Epithelial cell of prostate (primary cell): ENCODE measurements at regions not wholly inside any gene's neighbourhood (a gene's known extent, or its start where the extent isn't known, plus 50 kb on each side); places are given as distances from the start of the nearest gene placed in this dataset.
"Not testable (repeated sequence)": the region's sequence is repeated elsewhere in the genome, so short reads cannot be mapped to it uniquely, and the experiment has no call there.

ENCODE experiments used
- DNase-seq: peaks from one replicate; pipeline ENCODE4 v3.0.0-alpha.2; 2011; ENCODE audit warnings: low read depth, low spot score
- H3K27ac ChIP-seq: fragments of 450-650 bp; 2 replicates; pipeline ENCODE4 v1.5.1; 2017; ENCODE audit warnings: mild to moderate bottlenecking

DNA sequence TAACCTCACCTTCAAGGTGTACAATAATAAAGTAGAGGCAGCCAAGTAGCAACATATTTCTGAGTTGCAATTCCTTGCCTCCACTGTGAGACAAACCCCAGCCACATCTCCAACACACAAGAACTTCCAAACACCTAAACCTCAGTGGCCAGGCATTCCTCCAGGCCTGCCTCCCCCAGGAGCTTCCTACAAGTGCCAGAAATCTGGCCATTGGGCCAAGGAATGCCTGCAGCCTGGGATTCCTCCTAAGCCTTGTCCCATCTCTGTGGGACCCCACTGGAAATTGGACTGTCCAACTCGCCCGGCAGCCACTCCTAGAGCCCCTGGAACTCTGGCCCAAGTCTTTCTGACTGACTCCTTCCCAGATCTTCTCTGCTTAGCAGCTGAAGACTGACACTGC, 326.6 kb upstream of the KCNMB2 start:
- DNase-seq: not testable (repeated sequence)

DNA sequence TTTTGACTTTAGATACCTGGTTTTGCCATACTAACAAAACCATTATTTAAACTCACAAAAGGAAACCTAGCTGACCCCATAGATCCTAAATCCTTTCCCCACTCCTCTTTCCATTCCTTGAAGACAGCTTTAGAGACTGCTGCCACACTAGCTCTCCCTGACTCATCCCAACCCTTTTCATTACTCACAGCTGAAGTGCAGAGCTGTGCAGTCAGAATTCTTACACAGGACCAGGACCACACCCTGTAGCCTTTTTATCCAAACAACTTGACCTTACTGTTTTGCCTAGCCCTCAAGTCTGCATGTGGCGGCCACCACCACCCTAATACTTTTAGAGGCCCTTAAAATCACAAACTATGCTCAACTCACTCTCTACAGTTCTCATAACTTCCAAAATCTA, 325.1 kb upstream of the KCNMB2 start:
- DNase-seq, H3K27ac ChIP-seq: not testable (repeated sequence)

More for the DNA sequence above, 326.6 kb upstream of the KCNMB2 start:
- H3K27ac ChIP-seq: not testable (repeated sequence)

DNA sequence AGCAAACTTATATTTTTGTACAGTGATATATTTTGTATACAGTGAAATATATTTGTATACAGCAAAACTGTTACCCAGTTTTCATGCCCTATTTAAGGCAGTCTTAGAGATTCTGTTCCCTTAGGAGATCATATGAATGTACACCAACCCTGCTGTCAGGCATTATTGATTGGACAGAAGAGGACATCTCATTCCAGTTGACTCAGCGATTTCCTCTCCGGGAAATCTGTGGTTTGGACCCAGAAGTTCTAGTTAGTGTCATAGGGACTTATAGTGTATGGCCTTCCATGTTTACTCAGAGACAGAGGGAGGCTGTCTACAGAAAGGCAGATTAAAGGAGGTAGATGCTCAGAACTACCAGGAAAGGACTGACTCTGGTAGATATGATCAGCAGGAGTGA, 318.8 kb upstream of the KCNMB2 start:
- H3K27ac ChIP-seq: no peak overlapping the region
- DNase-seq: no peak

DNA sequence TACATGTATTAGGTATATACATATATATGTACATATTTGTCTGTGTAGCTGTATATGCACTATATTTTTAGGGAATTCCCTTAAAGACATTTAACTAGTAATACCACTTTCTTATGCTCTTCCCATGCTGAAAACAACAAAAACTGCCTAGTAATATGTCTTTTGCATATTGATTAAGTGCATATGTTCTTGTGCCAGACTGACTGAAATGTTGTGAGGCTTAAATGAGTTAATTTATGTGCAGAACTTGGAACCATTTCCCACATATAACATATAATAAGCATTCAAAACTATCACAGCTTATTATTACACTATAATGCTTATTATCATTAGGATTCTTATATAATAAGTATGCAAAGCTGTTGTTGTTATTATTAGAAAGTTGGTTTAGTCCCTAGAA, 318.0 kb upstream of the KCNMB2 start:
- H3K27ac ChIP-seq: no peak overlapping the region

DNA sequence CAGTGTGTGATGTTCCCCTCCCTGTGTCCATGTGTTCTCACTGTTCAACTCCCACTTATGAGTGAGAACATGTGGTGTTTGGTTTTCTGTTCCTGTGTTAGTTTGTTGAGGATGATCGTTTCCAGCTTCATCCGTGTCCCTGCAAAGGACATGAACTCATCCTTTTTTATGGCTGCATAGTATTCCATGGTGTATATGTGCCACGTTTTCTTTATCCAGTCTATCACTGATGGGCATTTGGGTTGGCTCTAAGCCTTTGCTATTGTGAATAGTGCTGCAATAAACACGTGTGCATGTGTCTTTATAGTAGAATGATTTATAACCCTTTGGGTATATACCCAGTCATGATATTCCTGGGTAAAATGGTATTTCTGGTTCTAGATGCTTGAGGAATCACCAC, 316.6 kb upstream of the KCNMB2 start:
- not testable (repeated sequence) for H3K27ac ChIP-seq, DNase-seq

More for the DNA sequence above, 318.0 kb upstream of the KCNMB2 start:
- DNase-seq: no peak

DNA sequence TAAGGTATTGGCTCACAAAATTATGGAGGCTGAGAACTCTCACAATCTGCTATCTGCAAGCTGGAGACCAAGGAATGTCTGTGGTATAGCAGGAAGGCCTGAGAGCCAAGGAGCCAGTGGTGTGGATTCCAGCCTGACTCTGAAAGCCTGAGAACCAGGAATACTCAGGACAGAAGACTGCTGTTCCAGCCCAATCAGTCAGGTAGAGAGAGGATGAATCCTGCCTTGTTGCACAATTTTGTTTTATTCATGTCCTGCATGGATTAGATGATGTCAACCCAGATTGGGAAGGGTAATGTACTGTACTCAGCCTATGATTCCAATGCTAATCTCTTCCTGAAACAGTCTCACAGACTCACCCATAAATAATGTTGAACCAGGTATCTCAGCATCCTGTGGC, 312.4 kb upstream of the KCNMB2 start:
- peak overlapping the region; percentile 8 for H3K27ac ChIP-seq
- DNase-seq: peak; percentile 14

DNA sequence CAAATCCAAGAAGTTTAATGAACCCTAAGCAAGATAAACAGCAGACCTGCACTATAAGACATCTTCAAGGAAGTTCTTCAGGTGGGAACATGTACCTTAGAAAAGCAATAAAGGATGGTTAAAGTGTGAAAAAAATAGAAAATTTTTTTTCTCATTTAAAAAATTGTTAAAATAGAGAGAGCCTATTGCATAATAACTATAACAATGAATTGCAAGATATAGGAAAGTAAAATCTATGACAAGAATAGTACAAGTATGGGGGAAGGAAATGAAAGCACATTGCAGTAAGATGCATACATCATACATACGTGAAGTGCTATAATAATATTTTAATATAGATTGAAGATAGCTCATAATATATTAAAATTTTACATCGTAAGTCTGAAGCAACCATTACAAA, 310.1 kb upstream of the KCNMB2 start:
- no peak for DNase-seq

DNA sequence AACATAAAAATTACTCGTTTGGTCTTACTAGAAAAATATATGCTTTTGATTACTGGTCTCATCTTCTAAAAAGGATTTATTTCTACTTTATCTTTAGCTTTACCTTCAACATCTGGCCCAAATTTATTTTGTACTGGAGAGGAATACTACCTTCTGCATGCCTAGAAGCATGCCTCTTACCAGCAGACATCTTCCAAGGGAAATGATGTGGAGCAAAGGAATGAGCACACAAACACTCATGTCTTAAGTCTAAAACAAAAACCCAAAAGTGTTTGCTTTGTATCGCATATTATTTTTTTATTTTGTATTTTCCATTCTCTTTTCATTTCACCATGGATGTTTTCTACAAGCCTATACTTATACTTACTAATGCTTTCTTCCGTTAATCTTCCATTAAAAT, 304.6 kb upstream of the KCNMB2 start:
- H3K27ac ChIP-seq: no peak overlapping the region
- DNase-seq: no peak

More for the DNA sequence above, 310.1 kb upstream of the KCNMB2 start:
- H3K27ac ChIP-seq: no peak overlapping the region

DNA sequence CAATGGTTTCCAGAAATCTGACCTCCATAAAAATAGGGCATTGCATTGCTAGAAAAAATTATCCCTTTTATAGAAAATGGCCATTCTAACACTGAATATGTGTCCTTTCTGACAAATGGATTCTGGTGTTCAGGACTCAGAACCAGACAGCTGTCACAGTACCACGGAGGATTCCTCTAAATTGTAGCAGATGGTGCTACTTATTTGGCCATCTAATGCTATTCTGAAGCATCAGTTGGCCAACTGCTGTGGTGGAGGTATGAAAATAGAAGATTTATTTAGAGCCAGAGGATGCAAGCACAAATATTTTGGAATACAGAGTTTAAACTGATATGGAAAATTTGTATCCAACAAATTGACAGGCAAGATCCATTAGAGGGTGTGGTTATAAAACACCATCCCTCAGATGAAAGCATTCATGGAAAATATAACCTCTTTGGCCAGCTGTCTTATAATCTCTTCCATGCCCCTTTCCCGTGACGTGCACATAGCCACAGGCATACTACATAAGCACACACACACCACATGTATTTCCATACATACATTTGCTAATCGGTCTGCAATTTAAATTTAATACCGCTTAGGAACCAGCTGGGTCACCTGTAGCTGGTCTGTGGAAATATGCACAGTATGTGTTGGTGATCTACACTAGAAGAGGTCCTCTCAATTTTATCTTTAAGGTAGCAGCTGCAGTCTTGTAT, 302.7 kb upstream of the KCNMB2 start:
- H3K27ac ChIP-seq: no peak overlapping the region
- no peak for DNase-seq

DNA sequence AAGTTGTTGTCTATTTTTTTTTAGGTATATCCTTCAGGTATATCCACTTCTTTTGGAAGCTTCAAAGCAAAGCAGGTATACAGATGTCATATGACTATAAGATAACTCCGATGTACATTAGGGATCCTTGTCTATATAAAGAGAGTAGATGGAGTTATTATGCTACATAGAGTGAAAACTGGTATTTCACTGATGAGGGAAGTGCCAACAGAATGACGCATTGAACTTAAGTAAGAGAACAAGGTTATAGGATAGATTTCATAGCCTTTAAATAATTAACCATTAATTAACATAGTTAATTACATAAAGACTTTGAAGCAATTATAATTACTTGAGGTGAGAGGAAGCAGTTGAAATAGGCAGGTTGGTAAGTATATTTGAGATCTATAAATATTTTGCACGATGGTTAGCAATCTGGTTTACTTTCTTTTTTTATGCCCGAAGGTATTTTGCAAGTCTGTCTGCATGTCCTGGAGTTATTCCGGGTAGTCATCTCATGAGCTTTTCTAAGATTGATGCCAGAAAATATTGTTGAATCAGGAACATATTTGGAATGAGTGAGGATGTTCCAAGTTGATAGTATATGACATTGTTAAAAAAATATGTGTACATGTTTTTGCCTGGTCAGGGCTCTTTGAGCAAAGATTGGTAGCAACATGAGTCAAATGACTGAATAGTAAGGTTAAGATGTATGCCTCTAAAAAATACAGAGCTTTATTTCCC, 299.5 kb upstream of the KCNMB2 start:
- no peak for DNase-seq
- H3K27ac ChIP-seq: no peak overlapping the region

DNA sequence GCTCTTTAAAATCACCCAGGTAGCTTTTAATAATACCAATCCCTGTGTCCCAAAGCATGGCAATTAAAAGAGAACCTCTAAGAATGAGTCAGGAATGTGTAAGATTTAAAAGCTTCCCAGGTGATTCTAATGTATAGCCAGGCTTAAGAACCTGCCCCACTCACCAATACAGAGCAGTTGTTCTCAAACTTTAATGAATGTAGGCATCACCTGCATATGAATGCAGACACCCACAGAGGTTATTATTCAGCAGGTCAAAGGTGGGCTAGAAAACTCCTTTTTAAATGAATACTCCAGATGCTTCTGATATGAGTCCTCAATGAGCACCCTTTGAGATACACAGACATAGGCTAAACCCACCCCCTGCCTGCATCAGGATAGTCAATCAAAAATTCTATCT, 298.1 kb upstream of the KCNMB2 start:
- DNase-seq: no peak
- H3K27ac ChIP-seq: no peak overlapping the region

DNA sequence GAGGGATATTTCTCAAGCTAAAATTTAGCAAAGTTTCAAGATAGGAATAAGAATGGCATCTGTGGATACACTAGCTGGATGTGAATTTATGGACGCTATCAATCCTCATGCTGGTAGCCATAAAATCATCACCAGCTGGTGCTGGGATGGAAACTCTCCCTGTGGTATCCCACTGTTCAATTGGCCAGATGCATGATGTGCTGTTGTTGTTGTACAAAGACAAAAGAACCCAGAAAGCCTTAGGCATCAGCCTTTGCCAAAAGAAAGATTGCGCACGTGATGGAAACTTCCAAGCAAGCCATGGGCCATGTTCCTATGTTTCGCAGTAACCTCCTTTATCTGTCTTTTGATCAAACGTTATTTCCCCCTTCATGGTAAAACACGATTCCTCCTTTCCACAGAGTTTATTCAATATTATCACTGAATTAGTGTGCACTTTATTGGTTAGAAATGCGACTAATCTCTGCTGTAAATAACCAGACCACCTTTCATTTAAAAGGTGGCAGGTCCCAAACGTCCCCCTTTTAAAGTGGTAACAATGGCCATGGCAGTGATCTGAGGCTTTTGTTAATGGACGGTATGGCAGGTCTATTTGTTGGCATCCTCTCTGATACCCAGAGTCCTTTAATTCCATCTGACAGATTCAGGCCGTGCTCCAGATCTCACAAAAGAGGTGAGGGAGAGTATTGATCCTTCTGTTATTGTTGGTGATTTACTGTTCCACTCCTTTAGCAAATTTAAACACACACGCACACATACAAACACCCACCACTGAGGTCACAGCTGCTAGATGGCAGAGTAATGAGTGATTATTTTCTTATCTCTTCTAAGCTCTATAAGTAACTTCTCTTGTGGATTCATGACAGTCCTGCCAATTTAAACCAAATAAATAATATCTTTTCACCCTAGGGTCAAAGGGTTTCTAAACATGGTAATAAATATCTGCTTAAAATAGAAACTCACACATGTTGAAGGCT, 291.2 kb upstream of the KCNMB2 start:
- H3K27ac ChIP-seq: no peak overlapping the region
- no peak for DNase-seq

DNA sequence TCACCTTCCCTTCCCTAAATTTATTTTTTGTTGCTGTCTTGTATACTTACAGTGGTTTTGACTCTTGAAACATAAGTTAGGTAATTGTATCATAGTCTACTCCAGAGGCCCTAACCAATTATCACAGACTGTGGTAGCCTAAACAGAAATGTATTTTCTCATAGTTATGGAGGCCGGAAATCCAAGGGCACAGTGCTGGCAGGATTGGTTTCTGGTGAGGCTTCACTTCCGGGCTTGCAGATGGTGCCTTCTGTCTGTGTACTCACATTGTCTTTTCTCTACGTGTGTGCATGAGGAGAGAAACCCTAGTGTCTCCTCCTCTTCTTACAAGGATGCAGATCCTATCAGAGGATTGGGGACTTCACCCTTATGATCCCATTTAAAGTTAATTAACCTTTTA, 290.2 kb upstream of the KCNMB2 start:
- H3K27ac ChIP-seq: no peak overlapping the region
- no peak for DNase-seq

DNA sequence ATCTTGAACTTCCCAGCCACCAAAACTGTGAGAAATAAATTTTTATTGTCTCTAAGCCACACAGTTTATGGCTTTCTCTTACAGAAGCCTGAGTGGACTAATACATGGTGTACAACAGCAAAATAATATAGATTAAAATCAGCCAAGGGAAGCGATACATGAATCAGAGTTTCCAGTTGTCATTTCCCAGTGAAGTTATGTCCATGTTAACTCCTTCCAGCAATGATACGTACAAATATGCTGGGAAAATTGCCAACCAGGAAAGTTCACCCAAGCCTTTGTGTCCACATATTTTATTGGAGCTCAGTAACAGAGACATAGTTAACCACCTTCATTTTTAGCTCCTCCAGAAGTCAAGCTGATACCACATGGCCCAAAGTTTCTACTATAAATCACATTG, 280.9 kb upstream of the KCNMB2 start:
- DNase-seq: peak; percentile 31
- no peak overlapping the region for H3K27ac ChIP-seq

DNA sequence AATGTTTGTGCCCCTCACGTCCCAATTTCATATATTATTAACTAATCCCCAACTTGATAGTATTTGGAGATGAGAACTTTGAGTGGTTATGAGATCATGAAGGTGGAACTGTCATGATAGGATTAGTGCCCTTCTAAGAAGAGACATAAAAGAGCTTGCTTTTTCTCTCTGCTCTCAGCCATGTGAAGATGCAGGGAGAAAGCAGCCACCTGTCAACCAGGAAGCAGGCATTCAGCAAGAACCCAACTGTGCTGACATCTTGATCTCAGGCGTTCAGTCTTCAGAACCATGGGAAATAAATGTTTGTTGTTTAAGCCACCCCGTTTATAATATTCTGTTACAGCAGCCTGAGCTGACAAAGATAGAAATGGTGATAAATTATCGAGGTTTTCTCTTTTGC, 278.7 kb upstream of the KCNMB2 start:
- DNase-seq: no peak

DNA sequence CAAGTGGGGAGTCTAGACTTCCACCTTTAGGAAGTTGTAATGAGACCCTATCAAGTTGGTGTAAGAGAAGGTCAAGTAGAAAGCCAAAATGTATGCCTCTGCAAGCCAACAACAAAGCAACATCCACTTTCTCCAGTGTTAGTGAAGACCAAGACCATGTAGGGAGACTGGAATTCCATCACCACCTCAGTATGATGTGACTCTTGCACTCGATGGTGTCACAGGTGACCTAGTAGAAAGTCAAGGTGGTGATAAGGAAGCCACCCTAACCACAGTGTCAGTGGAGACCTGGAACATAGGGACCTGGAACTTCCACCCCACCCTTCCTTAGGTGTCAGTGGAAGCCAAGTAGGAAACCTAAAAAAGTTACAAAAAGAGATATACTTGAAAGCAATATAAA, 278.1 kb upstream of the KCNMB2 start:
- no peak for DNase-seq
- H3K27ac ChIP-seq: no peak overlapping the region

More for the DNA sequence above, 278.7 kb upstream of the KCNMB2 start:
- H3K27ac ChIP-seq: no peak overlapping the region

DNA sequence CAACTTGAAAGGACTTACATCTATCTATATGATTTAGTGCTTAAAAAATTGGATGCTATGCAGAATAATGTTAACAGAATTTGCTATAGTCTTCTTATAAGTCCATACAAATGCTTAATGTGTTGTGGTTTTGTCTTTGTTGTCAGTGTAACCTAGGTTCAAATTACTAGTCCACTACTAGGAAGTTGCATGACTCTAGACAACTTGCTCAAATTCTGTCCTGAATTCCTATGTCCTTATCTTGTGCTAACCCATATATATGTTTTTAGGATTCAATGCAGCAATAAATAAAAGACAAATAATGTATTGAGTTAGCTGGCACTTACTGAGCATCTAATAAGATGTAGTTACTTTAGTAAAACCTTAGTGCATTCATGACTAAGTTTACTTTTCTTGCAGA, 276.5 kb upstream of the KCNMB2 start:
- no peak overlapping the region for H3K27ac ChIP-seq
- DNase-seq: no peak

DNA sequence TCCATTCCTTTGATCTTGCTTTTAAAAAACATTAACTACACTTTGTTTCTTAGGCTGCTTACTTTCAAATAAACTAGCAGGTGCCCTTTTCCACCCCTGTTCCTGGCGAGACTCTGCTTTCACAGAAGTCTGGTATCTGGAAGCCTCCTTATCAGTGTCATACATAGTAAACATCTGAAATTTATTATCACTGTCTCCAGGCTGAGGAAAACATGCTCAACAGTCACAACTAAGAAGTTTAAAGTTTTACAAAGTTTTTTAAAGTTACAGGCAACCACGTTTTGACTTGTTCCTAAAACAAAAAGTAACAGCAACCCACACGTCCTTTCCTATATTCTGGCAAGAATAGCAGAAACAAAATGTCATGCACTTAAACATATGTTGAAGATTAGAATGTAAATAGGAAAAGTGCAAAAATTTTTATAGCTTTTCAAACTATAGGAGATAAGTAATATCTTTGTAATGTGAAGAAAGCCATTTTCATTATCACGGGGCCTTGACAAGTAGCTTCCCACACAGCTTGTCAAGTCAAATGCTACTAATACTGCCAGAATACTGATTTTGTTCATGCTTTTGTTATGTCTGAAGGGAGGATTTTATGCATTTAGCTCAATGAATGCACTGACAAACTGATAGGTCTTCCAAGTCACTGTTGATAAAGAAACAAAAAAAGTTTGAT, 275.2 kb upstream of the KCNMB2 start:
- DNase-seq: no peak
- no peak overlapping the region for H3K27ac ChIP-seq

DNA sequence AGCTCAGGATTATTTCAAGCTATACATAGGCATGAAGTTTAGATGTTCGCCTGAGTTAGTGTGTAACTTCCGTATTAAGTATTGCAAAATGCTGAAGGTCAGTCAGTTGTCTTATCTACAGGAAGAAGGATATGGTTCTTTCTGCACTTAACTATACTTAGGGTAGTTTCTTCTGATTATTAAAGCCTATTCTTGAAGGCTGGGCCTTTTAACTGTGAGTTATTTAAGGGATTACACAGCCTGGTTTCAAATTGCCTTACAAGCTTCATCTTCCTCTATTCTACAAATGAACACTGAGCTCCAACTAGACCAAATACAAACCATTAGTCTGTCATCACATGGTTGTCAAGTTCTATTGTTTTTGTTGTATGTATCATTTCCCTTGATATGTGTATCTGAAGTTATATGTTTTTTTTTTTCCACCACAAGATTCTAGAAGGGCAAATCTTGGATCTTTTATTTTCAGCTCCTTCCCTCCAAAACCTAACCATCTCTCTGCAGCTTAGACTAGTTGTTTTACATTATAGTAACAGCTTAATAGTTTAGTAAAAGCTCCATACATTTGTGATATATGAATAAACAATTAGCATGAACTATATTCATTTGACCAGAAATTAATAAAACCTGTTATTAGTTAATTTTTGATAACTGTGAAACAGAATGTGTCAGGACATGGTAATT, 272.9 kb upstream of the KCNMB2 start:
- no peak overlapping the region for H3K27ac ChIP-seq
- no peak for DNase-seq
